Smooth muscle cell (in vitro differentiated cells): ENCODE measurements at regions not wholly inside any gene's neighbourhood (a gene's known extent, or its start where the extent isn't known, plus 50 kb on each side); places are given as distances from the start of the nearest gene placed in this dataset.

ENCODE experiments used
- DNase-seq: peaks from one replicate; lab custom pipeline; 2025; ENCODE audit not compliant: unreplicated experiment; lab: John Stamatoyannopoulos, UW
- H2AFZ ChIP-seq: fragments of 200-600 bp; sonication (generic); 2 replicates; pipeline ENCODE4 v1.6.0; 2016; ENCODE audit warnings: antibody characterized with exemption, low read depth, mild to moderate bottlenecking
- H3F3A ChIP-seq: fragments of 200-600 bp; sonication (generic); 2 replicates; pipeline ENCODE4 v1.6.0; 2017; ENCODE audit warnings: antibody characterized with exemption, low read depth
- H3K27ac ChIP-seq: fragments of 200-600 bp; sonication (generic); 2 replicates; pipeline ENCODE4 v1.5.1; 2016; ENCODE audit warnings: low read depth, mild to moderate bottlenecking
- H3K27me3 ChIP-seq: fragments of 200-600 bp; sonication (generic); 2 replicates; pipeline ENCODE4 v1.6.1; 2016; ENCODE audit warnings: low read depth, mild to moderate bottlenecking
- H3K36me3 ChIP-seq: fragments of 200-600 bp; sonication (generic); 2 replicates; pipeline ENCODE4 v1.5.1; 2016; ENCODE audit warnings: low read depth
- H3K4me1 ChIP-seq: fragments of 200-600 bp; sonication (generic); 2 replicates; pipeline ENCODE4 v1.5.1; 2016; ENCODE audit warnings: low read depth
- H3K4me2 ChIP-seq: fragments of 200-600 bp; sonication (generic); 2 replicates; pipeline ENCODE4 v1.6.0; 2016; ENCODE audit warnings: mild to moderate bottlenecking
- H3K4me3 ChIP-seq: fragments of 200-600 bp; sonication (generic); 2 replicates; pipeline ENCODE4 v1.5.1; 2016; ENCODE audit warnings: mild to moderate bottlenecking
- H3K79me2 ChIP-seq: fragments of 200-600 bp; sonication (generic); 2 replicates; pipeline ENCODE4 v1.6.0; 2016; ENCODE audit warnings: low read depth, mild to moderate bottlenecking
- H3K9ac ChIP-seq: fragments of 200-600 bp; sonication (generic); 2 replicates; pipeline ENCODE4 v1.6.0; 2016; ENCODE audit warnings: low read depth
- H3K9me3 ChIP-seq: fragments of 200-600 bp; sonication (generic); replicated peaks from 2 replicates; pipeline ENCODE4 v1.5.1; 2016; ENCODE audit warnings: low read depth
- H4K20me1 ChIP-seq: fragments of 200-600 bp; sonication (generic); 2 replicates; pipeline ENCODE4 v1.6.0; 2016; ENCODE audit warnings: low read depth
- CTCF ChIP-seq: fragments of 200-600 bp; sonication (generic); IDR thresholded peaks from 2 replicates; pipeline ENCODE4 v1.5.1; 2017; ENCODE audit warnings: borderline replicate concordance, mild to moderate bottlenecking, antibody characterized with exemption; ENCODE audit not compliant: insufficient read depth, poor library complexity, severe bottlenecking
- WGBS: methylation state at CpG from one replicate; pipeline ENCODE4 v1.1.7; 2016; ENCODE audit warnings: low lambda C conversion rate; 5-methylcytosine and 5-hydroxymethylcytosine counted together

GRCh38 chr2:57842531-57842930 is 204.1 kb upstream of the VRK2 start:
- Histone ChIP-seq H3F3A (no peaks in the 10 kb centered on the region), H4K20me1 (no peaks in the 10 kb centered on the region), H3K36me3 (no peaks in the 10 kb centered on the region), H3K9ac (no peak overlapping the region), H3K4me3 (no peak overlapping the region), H3K27me3 (no peaks in the 10 kb centered on the region), H3K9me3 (no peaks in the 10 kb centered on the region), H3K27ac (no peak overlapping the region), H3K4me2 (no peak overlapping the region), H2AFZ (no peak overlapping the region), H3K4me1 (no peaks in the 10 kb centered on the region), H3K79me2 (no peaks in the 10 kb centered on the region)
- no peak for TF ChIP-seq CTCF
- 72% methylated on average over 1 of the region's 1 CpG for WGBS
- no peak for DNase-seq

GRCh38 chr2:57843158-57843557 is 203.4 kb upstream of the VRK2 start:
- no peak overlapping the region for H2AFZ ChIP-seq
- no peak for TF ChIP-seq CTCF
- no peaks in the 10 kb centered on the region for H3F3A ChIP-seq
- no peak overlapping the region for H3K9ac ChIP-seq
- H3K27me3 ChIP-seq: no peaks in the 10 kb centered on the region
- no peaks in the 10 kb centered on the region for H4K20me1 ChIP-seq
- H3K4me2 ChIP-seq: no peak overlapping the region
- no peaks in the 10 kb centered on the region for H3K36me3 ChIP-seq
- no peak overlapping the region for H3K27ac ChIP-seq
- H3K4me3 ChIP-seq: no peak overlapping the region
- WGBS: 87% methylated on average over 3 of the region's 3 CpGs
- DNase-seq: no peak
- H3K9me3 ChIP-seq: no peaks in the 10 kb centered on the region
- H3K4me1 ChIP-seq: no peaks in the 10 kb centered on the region
- H3K79me2 ChIP-seq: no peaks in the 10 kb centered on the region

GRCh38 chr2:57848723-57849122 is 197.9 kb upstream of the VRK2 start:
- WGBS: 83% methylated on average over 4 of the region's 4 CpGs
- no peaks in the 10 kb centered on the region for H3K4me1 ChIP-seq
- DNase-seq: no peak
- H3K36me3 ChIP-seq: no peaks in the 10 kb centered on the region
- no peaks in the 10 kb centered on the region for H3K9me3 ChIP-seq
- no peak overlapping the region for H2AFZ ChIP-seq
- H3K27me3 ChIP-seq: no peaks in the 10 kb centered on the region
- no peak overlapping the region for H3K27ac ChIP-seq
- H3K9ac ChIP-seq: no peak overlapping the region
- no peaks in the 10 kb centered on the region for H3K79me2 ChIP-seq
- H3K4me2 ChIP-seq: no peak overlapping the region
- TF ChIP-seq CTCF: no peak
- no peaks in the 10 kb centered on the region for H4K20me1 ChIP-seq
- no peak overlapping the region for H3K4me3 ChIP-seq
- no peaks in the 10 kb centered on the region for H3F3A ChIP-seq

- 94% methylated on average over 3 of the region's 3 CpGs for WGBS
- Histone ChIP-seq H3K27me3 (no peaks in the 10 kb centered on the region), H3K9ac (no peak overlapping the region), H4K20me1 (no peaks in the 10 kb centered on the region), H3F3A (no peaks in the 10 kb centered on the region), H3K4me1 (no peaks in the 10 kb centered on the region), H3K9me3 (no peaks in the 10 kb centered on the region), H3K4me2 (no peak overlapping the region), H3K79me2 (no peaks in the 10 kb centered on the region), H3K27ac (no peak overlapping the region), H2AFZ (no peak overlapping the region), H3K36me3 (no peaks in the 10 kb centered on the region), H3K4me3 (no peak overlapping the region)
- no peak for TF ChIP-seq CTCF
- DNase-seq: no peak
Observed at GRCh38 chr2:57849843-57850242, 196.8 kb upstream of the VRK2 start.
